Stimulated activated CD8-positive, alpha-beta memory T cell treated with anti-CD3 and anti-CD28 coated beads, Interleukin-4, amount 100 ng/mL, for 1 hour (primary cell): ENCODE measurements at regions not wholly inside any gene's neighbourhood (a gene's known extent, or its start where the extent isn't known, plus 50 kb on each side); places are given as distances from the start of the nearest gene placed in this dataset.

ENCODE experiments used
- DNase-seq, 2 donors: peaks; one replicate each; pipeline ENCODE4 v3.0.0-alpha.2; 2020; ENCODE audit warnings: low read depth in 2 of 2, low spot score in 1 of 2

GRCh38 chr18:45373286-45373880, 241.9 kb upstream of the SLC14A2 start:
- DNase-seq = no peak

DNA sequence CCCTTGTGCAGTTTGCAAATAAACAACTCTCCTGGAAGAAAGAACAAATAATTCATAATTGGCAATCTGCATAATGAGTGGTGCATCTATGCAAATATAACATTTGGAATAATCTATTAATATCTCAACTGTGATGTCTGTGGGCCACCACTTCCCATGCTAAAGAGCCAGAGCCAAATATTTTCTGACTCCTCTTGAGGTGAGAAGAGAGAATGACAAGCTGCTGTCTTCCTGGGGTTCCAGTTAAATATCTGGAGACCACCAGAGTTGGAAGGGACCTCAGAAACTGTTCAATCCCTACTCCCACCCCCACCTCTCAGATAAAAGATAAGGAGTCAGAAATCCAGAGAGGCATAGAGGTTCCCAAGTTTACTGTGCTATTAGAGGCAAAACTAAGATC, 241.0 kb upstream of the SLC14A2 start:
- no peak for DNase-seq

DNA sequence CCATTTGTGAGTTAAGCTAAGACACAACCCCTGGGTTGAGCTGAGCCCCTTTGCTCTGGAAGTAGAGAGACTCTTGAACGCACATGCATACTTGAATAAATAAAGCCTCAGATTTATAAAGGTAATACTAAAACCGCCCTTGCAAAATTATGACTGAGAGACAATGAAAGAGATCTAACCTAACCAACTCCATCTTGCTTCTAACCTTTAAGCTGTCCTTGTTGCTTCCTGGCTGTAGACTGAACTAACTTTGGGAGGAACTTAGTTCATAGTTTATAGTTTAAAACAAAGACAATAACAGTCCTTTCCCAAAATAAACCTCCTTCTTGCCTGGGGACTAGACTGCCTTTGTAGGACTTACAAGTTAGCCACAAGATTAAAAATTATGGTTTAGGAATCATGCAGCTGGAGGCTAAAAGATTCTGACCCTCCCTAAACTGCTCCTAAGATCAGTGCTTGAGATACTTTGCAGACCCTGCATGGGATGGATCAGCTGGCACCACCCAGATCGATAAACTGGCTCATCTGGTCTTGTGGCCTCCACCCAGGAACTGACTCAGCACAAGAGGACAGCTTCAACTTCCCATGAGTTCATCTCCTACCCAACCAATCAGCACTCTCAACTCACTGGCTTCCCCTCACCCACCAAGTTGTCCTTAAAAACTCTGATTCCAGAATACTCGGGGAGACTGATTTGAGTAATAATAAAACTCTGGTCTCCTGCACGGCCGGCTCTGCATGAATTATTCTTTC, 240.2 kb upstream of the SLC14A2 start:
- no peak for DNase-seq

GRCh38 chr18:45376193-45376592, 239.1 kb upstream of the SLC14A2 start:
- DNase-seq = no peak

- no peak for DNase-seq
Measured at GRCh38 chr18:45378308-45378707, 237.0 kb upstream of the SLC14A2 start.

DNA sequence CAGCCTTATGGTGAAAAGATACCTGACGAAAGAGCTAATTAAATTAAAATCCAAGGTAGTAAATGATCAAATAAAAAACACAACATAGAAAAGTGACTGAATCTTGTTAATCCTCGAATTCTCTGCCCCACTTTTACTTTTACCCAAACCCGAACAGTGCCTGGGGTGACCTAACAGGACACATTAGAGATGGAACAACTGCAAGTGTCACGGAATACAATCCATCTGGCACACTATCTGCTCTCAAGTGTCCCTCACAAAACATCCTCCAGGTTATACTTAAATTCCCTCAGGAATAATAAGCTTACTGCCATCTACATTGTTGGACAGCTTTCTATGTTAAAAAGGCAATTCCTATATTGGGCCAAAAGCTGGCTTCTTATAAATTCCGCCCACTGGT, 236.3 kb upstream of the SLC14A2 start:
- DNase-seq = no peak

DNA sequence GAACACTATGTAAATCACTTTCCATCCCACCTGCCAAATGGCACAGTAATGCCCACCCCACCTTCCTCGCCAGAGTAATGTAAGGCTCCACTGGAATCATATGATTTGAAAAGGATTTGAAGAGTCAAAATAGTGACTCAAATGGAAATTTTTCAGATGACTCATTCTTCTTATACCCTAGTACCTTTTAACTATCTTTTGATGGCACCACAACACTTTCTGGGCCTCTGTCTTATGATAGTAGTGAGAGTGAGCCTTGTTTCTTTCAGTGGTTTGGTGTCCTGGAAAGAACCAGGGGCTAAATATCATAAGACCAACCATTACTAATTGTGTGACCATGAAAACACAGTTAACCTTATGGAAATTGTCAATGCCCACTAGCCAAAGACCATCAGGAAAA, 235.4 kb upstream of the SLC14A2 start:
- DNase-seq = no peak

GRCh38 chr18:45381282-45381681, 234.0 kb upstream of the SLC14A2 start:
- DNase-seq = no peak

GRCh38 chr18:45383228-45383627, 232.0 kb upstream of the SLC14A2 start:
- no peak for DNase-seq

- no peak for DNase-seq
Measured at GRCh38 chr18:45384137-45384961, 230.9 kb upstream of the SLC14A2 start.

- no peak for DNase-seq
Measured at GRCh38 chr18:45384962-45385315, 230.3 kb upstream of the SLC14A2 start.

DNA sequence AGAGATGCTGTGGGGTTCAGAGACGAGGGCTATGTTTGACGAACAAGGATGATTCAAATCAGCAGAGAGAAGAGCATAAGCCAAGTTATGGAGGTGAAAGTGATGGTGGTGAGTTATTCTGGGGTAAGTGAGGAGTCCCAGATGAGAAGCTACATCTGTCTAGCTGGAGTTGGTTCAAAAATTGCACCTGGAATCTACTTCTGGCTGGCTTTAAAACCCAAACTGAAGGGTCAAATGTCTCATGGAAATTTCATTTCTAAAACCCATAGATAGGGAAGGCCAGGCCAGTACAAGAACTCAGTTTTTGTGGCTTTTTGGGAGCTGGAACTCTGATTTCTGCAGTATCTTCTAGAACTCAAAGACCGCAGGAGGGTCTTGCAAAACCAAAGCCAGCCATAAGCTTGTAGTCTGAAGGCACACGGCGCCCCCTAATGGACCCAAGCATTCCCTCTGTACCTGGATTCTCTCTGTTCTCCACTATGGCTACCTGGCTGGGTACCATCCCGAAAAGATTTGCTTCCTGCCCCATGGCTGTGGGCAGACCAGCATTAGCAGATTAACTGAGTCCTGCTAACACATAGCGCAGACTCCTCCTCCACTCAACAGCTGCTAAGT, 229.1 kb upstream of the SLC14A2 start:
- DNase-seq = no peak

DNA sequence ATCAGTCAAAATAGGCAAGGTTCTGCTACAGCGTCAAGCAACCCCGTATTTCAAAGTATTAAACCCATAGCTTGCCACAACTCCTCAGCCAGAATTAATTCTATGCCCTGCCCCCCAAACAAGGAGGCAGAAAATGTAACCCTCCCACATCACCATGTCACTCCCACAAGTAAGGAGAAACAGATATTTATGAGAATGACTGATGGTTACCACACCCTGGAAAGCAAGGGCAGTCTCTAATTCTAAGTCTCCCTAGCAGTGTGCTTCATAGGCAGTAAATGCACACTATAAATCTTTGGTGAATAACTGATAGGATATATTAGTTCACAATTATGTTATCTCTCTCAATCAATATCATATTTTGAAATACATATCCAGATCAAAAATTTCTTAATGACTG, 228.0 kb upstream of the SLC14A2 start:
- no peak for DNase-seq

- DNase-seq = no peak
Measured at GRCh38 chr18:45398448-45398847, 216.8 kb upstream of the SLC14A2 start.

DNA sequence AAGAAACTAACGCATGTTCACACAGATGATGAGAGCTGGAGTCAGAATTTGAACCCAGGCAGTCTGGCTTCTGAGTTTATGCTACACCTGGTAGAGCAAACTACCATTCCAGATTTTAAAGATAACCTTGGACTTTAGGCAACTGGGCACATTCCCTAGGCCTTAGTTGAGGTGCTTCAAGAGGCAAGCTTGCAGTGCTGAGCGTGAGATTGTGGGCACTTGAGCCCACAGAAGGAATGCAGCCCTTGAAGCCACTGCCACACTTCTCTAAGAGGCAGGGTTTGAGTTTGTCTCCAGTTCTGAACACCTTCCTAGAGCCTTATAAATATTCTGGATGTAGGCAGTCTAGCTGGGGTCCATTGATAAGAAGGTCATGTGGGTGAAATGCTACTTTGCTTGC, 216.1 kb upstream of the SLC14A2 start:
- DNase-seq = no peak

DNA sequence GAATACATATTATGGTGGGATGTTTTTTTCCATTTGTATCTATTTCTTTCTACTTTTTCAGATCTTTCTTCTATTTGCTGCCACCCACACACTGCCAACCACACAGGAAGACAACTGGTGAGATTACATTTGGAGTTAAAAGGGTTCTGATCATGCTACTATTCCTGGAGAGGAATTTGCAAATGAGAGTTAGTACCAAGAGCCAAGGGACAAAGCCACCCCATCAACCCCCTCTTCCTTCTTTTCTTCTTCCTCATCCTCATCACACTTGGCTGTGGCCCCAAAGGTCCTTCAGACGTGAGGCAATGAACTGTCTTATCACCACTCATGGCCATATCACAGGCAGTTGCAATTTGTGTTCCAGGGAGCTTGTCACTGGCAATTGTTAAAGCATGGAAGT, 215.6 kb upstream of the SLC14A2 start:
- no peak for DNase-seq

GRCh38 chr18:45402485-45403056, 212.7 kb upstream of the SLC14A2 start:
- DNase-seq = no peak

DNA sequence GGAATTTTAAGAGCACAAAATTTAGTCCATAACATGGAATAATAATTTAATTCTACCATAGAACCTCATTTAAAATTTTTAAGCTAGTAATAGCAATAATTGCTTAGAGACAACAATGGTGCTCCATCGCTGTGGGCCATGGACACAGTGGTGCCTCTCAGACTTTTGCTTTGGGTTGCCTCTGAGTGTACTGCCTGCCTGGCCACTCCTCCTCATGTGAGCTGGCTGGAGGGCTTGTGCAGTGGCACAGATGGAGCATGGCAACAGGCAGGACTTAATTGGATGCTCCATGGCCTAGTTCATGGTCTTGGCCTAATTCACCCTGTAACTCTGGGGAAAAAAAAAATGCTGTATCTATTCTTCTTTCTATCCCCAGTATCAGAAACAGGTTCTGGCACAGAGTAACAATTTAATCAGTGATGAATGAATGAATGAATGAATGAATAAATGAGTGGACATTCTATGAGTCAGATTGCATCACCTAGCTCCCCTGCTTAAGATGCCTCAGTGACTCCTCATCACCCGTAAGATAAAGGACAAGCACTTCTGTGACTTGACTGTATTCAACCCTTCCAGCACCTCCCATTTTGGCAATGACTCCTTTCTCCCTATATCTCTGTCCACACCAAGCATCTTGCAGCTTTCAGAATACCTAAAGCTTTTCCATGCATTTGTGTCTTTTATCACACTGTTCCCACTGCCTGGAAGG, 211.8 kb upstream of the SLC14A2 start:
- DNase-seq = no peak

GRCh38 chr18:45408218-45408617, 207.1 kb upstream of the SLC14A2 start:
- DNase-seq = no peak

GRCh38 chr18:45409971-45410370, 205.3 kb upstream of the SLC14A2 start:
- no peak for DNase-seq

DNA sequence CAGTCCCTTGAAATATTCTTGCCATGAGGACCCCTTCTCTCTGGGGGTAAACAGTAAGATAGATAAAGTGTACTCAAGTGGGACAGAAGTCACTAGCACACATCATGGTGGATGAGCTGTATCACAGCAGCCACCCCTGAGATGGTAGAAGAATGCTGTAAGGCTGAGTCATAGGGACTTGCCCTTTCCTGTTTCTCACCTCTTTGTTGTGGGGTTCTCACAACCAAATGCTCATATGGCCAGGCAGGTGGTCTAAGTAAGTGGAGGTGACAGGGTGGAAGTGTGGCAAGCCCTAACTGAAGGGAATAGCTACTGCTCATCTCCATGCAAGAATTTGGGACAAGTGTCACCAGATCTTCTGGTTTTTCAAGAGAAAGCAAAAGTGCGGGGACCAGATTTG, 202.7 kb upstream of the SLC14A2 start:
- no peak for DNase-seq
